ENCODE measurements at regions not wholly inside any gene's neighbourhood (a gene's known extent, or its start where the extent isn't known, plus 50 kb on each side); places are given as distances from the start of the nearest gene placed in this dataset.

DNA sequence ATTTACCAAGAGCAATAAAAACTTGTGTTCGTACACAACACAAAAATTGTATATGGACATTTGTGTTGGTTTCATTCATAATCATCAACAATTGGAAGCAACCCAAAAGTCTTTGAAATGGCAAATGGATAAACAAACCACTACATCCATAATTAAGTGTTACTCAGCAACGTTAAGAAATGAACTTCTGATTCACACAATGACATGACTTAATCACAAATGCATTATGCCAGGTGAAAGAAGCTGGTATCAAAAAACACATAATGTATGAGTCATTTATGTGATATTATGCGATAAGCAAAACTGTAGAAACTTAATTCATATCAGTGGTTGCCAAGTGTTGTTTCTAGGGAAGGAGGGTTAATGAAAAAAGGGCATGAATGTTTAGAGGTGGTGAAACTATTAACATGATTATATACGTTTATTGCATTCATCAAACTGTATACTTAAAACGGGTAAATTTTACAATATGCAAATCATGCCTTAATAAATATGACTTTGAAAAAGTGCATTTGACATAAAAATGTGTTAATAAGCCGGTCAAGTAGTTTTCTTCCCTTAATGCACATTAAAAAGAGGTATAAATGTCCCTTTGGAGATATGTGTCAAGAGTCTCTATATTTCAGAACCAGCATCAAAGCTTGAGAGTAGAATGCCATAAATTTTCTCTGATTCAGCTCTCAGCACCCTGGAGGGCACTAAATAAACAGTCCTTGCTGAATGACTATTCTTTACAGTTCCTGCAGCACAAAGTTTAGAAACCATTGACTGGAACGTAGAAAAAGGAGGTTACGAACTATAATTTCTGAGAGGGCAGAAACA, 84.8 kb upstream of the GRM3 start:
- no peaks in the 10 kb centered on the region for H3K4me1 ChIP-seq
- no peak for ATAC-seq
- WGBS (ENCODE audit: missing lambda C conversion rate), result 3% methylated on average over 8 of the region's 8 CpGs

DNA sequence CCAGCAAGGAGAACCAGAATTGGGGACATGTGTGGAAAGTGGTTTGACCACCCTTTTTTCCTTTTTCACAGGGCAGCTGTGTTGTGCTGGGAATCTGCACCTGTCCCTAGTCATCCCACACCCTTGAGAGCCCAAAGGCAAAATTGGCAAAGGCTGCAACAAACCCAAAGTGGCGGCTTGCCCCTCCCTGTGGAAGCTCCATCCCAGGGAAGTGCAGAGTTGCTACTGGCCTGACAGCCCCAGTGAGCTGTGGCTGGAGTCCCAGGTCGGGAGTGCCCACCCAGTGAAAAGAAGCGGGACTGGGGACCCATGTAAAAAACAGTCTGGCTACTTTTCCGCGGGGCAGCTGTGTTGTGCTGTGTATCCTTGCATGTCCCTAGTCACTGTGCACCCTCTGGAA, 109.1 kb upstream of the GRM3 start:
- Histone ChIP-seq H3K4me1 (no peaks in the 10 kb centered on the region), H3K9me3 (0 out of 3 replicates have a peak, but pooled peaks cover 3% of the 10 kb centered on the region), H3K4me2 (no peak overlapping the region), H3K27ac (no peak overlapping the region), H3K4me3 (no peak overlapping the region)
- WGBS (ENCODE audit: missing lambda C conversion rate), result 0% methylated on average over 3 of the region's 5 CpGs
- ChIA-PET CTCF (no interaction called here), POLR2A (no interaction called here)
- no peak for DNase-seq (ENCODE audit: low read depth in 1 of 2, low spot score in 1 of 2)
- ATAC-seq, result no peak
- no peak for FAIRE-seq
- TF ChIP-seq NFE2L2 (conservative IDR thresholded peaks at IDR 0.05; ENCODE audit: low read length) (no peak), CHD2 (IDR thresholded peaks at IDR 0.05; ENCODE audit: low read length, partially characterized antibody) (no peak), ZSCAN20 (CRISPR knock-in tag; IDR thresholded peaks at IDR 0.05) (no peak), RARB (CRISPR knock-in tag; IDR thresholded peaks at IDR 0.05) (no peak), FOSL2 (IDR thresholded peaks at IDR 0.05) (no peak), FOSL2 (CRISPR knock-in tag; IDR thresholded peaks at IDR 0.05) (no peak), BHLHE40 (IDR thresholded peaks at IDR 0.05; ENCODE audit: low read depth, low read length) (no peak), EHF (CRISPR knock-in tag; IDR thresholded peaks at IDR 0.05) (no peak), ZFP36 (IDR thresholded peaks at IDR 0.05; ENCODE audit: borderline replicate concordance, partially characterized antibody) (no peak)
- TF ChIP-seq, protein P1, sequence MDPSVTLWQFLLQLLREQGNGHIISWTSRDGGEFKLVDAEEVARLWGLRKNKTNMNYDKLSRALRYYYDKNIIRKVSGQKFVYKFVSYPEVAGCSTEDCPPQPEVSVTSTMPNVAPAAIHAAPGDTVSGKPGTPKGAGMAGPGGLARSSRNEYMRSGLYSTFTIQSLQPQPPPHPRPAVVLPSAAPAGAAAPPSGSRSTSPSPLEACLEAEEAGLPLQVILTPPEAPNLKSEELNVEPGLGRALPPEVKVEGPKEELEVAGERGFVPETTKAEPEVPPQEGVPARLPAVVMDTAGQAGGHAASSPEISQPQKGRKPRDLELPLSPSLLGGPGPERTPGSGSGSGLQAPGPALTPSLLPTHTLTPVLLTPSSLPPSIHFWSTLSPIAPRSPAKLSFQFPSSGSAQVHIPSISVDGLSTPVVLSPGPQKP (IDR thresholded peaks at IDR 0.05; ENCODE audit: low read depth, low read length), result no peak

More for the DNA sequence above, 84.8 kb upstream of the GRM3 start:
- TF ChIP-seq PHF8 (IDR thresholded peaks at IDR 0.05; ENCODE audit: borderline replicate concordance, low read depth) (no peak), CBX8 (IDR thresholded peaks at IDR 0.05) (no peak), HOXA7 (CRISPR knock-in tag; IDR thresholded peaks at IDR 0.05) (no peak), HOXB13 (CRISPR knock-in tag; IDR thresholded peaks at IDR 0.05; ENCODE audit: low read depth) (no peak), MYC (IDR thresholded peaks at IDR 0.05; ENCODE audit: borderline replicate concordance, low read length) (no peak), JUN (IDR thresholded peaks at IDR 0.05) (no peak), MAZ (IDR thresholded peaks at IDR 0.05; ENCODE audit: borderline replicate concordance, low read depth, low read length) (no peak), EHF (CRISPR knock-in tag; IDR thresholded peaks at IDR 0.05) (no peak), CEBPB (IDR thresholded peaks at IDR 0.05) (no peak), FOXS1 (CRISPR knock-in tag; IDR thresholded peaks at IDR 0.05) (no peak), EP300 (IDR thresholded peaks at IDR 0.05) (no peak), TFCP2L1 (CRISPR knock-in tag; IDR thresholded peaks at IDR 0.05) (no peak), GATA3 (IDR thresholded peaks at IDR 0.05; ENCODE audit: borderline replicate concordance) (no peak), SREBF2 (IDR thresholded peaks at IDR 0.05) (no peak), EHMT2 (IDR thresholded peaks at IDR 0.05; ENCODE audit: low read depth) (no peak), TP53 (CRISPR knock-in tag; IDR thresholded peaks at IDR 0.05) (no peak), POLR2A (IDR thresholded peaks at IDR 0.05; ENCODE audit: low read length) (no peak), MAFK (IDR thresholded peaks at IDR 0.05; ENCODE audit: partially characterized antibody) (no peak), CBX2 (IDR thresholded peaks at IDR 0.05; ENCODE audit: borderline replicate concordance, low read depth) (no peak)
- TF ChIP-seq, protein P2, sequence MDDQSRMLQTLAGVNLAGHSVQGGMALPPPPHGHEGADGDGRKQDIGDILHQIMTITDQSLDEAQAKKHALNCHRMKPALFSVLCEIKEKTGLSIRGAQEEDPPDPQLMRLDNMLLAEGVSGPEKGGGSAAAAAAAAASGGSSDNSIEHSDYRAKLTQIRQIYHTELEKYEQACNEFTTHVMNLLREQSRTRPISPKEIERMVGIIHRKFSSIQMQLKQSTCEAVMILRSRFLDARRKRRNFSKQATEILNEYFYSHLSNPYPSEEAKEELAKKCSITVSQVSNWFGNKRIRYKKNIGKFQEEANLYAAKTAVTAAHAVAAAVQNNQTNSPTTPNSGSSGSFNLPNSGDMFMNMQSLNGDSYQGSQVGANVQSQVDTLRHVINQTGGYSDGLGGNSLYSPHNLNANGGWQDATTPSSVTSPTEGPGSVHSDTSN (IDR thresholded peaks at IDR 0.05), result no peak
- H3K9me3 ChIP-seq, result no peaks in the 10 kb centered on the region
- no peak overlapping the region for H3K4me3 ChIP-seq
- H3K27ac ChIP-seq, result no peak overlapping the region
- FAIRE-seq, result no peak
- no peak for DNase-seq (ENCODE audit: low read depth in 1 of 2, low spot score in 1 of 2)
- no peak overlapping the region for H3K4me2 ChIP-seq
- POLR2A ChIA-PET, result no interaction called here
- CTCF ChIA-PET, result no interaction called here

Measured in A549 (cell line).